Keratinocyte (primary cell): ENCODE measurements at regions not wholly inside any gene's neighbourhood (a gene's known extent, or its start where the extent isn't known, plus 50 kb on each side); places are given as distances from the start of the nearest gene placed in this dataset.

ENCODE experiments used
- DNase-seq: peaks from one replicate; pipeline ENCODE4 v3.0.0-alpha.2; 2011; ENCODE audit warnings: low read depth, missing footprints, low spot score
- FAIRE-seq: peaks from 2 replicates; lab custom pipeline; 2011; peaks lifted over from hg19 to GRCh38; lab: Jason Lieb, UNC
- H2AFZ ChIP-seq: 2 replicates; pipeline ENCODE4 v1.6.0; 2012; ENCODE audit warnings: low read length, control low read depth, inconsistent platforms; ENCODE audit not compliant: control insufficient read depth
- H3K27ac ChIP-seq: 2 replicates; pipeline ENCODE4 v1.5.1; 2011; ENCODE audit warnings: low read length; ENCODE audit not compliant: control insufficient read depth, insufficient read depth
- H3K27me3 ChIP-seq: 3 replicates; pipeline ENCODE4 v1.6.0; 2011; ENCODE audit warnings: low read length; ENCODE audit not compliant: control insufficient read depth, insufficient read depth; ENCODE audit errors: extremely low read depth
- H3K36me3 ChIP-seq, 2 experiments: 2 replicates in 1 of 2; 3 replicates in 1 of 2; pipeline ENCODE4 v1.5.1; 2011; ENCODE audit warnings: low read length in 2 of 2, mild to moderate bottlenecking in 1 of 2; ENCODE audit not compliant: control insufficient read depth in 2 of 2, insufficient read depth in 2 of 2; ENCODE audit errors: extremely low read depth in 1 of 2
- H3K4me1 ChIP-seq: 3 replicates; pipeline ENCODE4 v1.5.1; 2011; ENCODE audit warnings: low read length; ENCODE audit not compliant: control insufficient read depth, insufficient read depth; ENCODE audit errors: extremely low read depth
- H3K4me2 ChIP-seq: 3 replicates; pipeline ENCODE4 v1.6.0; 2011; ENCODE audit warnings: low read depth, low read length; ENCODE audit not compliant: control insufficient read depth, insufficient read depth; ENCODE audit errors: extremely low read depth
- H3K4me3 ChIP-seq, 3 experiments: fragments of 200-600 bp in 1 of 3; sonication (generic) in 1 of 3; 2 replicates in 2 of 3; 3 replicates in 1 of 3; pipeline ENCODE4 v1.5.1; 2011 to 2016; ENCODE audit warnings: low read length in 3 of 3, mild to moderate bottlenecking in 3 of 3, control low read depth in 2 of 3, inconsistent platforms in 1 of 3, low read depth in 1 of 3, mixed read lengths in 1 of 3, mixed run types in 1 of 3, moderate library complexity in 1 of 3; ENCODE audit not compliant: control insufficient read depth in 2 of 3, insufficient read depth in 2 of 3; ENCODE audit errors: extremely low read depth in 1 of 3
- H3K79me2 ChIP-seq: 2 replicates; pipeline ENCODE4 v1.6.0; 2012; ENCODE audit warnings: low read length; ENCODE audit not compliant: control insufficient read depth, insufficient read depth
- H3K9ac ChIP-seq: 3 replicates; pipeline ENCODE4 v1.6.0; 2011; ENCODE audit warnings: low read length; ENCODE audit not compliant: control insufficient read depth, insufficient read depth; ENCODE audit errors: extremely low read depth
- H3K9me1 ChIP-seq: 3 replicates; pipeline ENCODE4 v1.6.0; 2011; ENCODE audit warnings: low read length; ENCODE audit not compliant: control insufficient read depth, insufficient read depth; ENCODE audit errors: extremely low read depth
- H3K9me3 ChIP-seq: 2 replicates; pipeline ENCODE4 v1.5.1; 2012; ENCODE audit warnings: low read depth, low read length; ENCODE audit not compliant: control insufficient read depth
- H4K20me1 ChIP-seq: 3 replicates; pipeline ENCODE4 v1.6.0; 2011; ENCODE audit warnings: low read length; ENCODE audit not compliant: control insufficient read depth, insufficient read depth; ENCODE audit errors: extremely low read depth
- CTCF ChIP-seq, 3 experiments: IDR thresholded peaks in 1 of 3; conservative IDR thresholded peaks in 1 of 3; optimal IDR thresholded peaks in 1 of 3; 2 replicates in 2 of 3; 3 replicates in 1 of 3; pipeline versions ENCODE3 to v1.5.1; 2011; ENCODE audit warnings: low read length in 3 of 3, mild to moderate bottlenecking in 3 of 3, moderate library complexity in 2 of 3, control low read depth in 1 of 3, inconsistent platforms in 1 of 3; ENCODE audit not compliant: insufficient read depth in 2 of 3; ENCODE audit errors: extremely low read depth in 1 of 3
- EZH2 ChIP-seq: IDR thresholded peaks from one replicate; pipeline ENCODE4 v1.6.1; 2012; ENCODE audit warnings: inconsistent platforms, mild to moderate bottlenecking, low read length, moderate library complexity
- dilution Hi-C: fragments of 300-500 bp; cut with MboI; formaldehyde crosslinking; loops from one replicate; pipeline ENCODE4 v1.7.0; 2020; ENCODE audit warnings: low sequenced_read_pairs; ENCODE audit not compliant: extremely low pct_ligation_motif_present

- no peak overlapping the region for H3K9ac ChIP-seq
- TF ChIP-seq EZH2 (no peak), CTCF (optimal IDR thresholded peaks at IDR 0.05 in 1 of 3, IDR thresholded peaks at IDR 0.05 in 1 of 3, conservative IDR thresholded peaks at IDR 0.05 in 1 of 3; ENCODE audit: extremely low read depth in 1 of 3, insufficient read depth in 2 of 3, low read length in 3 of 3) (no peak)
Observed at GRCh38 chr1:81151206-81151605, 649.5 kb upstream of the ADGRL2 start.

GRCh38 chr1:81149649-81150325, 650.9 kb upstream of the ADGRL2 start:
- H2AFZ ChIP-seq: no peak overlapping the region
- H3K9me3 ChIP-seq: no peaks in the 10 kb centered on the region
- no peak overlapping the region for H3K27ac ChIP-seq
- no peaks in the 10 kb centered on the region for H4K20me1 ChIP-seq
- peaks cover 18% of the 10 kb centered on the region for H3K4me1 ChIP-seq
- dilution Hi-C loops: no loop called here
- DNase-seq: no peak
- no peaks in the 10 kb centered on the region for H3K36me3 ChIP-seq
- H3K9me1 ChIP-seq: no peaks in the 10 kb centered on the region
- no peak overlapping the region for H3K4me2 ChIP-seq
- no peaks in the 10 kb centered on the region for H3K27me3 ChIP-seq
- FAIRE-seq: peak; percentile 56
- TF ChIP-seq EZH2: no peak
- H3K79me2 ChIP-seq: no peaks in the 10 kb centered on the region
- no peak overlapping the region for H3K9ac ChIP-seq
- no peak overlapping the region for H3K4me3 ChIP-seq

More at GRCh38 chr1:81151206-81151605, 649.5 kb upstream of the ADGRL2 start:
- H3K36me3 ChIP-seq: no peaks in the 10 kb centered on the region
- DNase-seq: no peak
- no peaks in the 10 kb centered on the region for H3K27me3 ChIP-seq
- FAIRE-seq: peak; percentile 58
- H3K27ac ChIP-seq: no peak overlapping the region
- H3K4me1 ChIP-seq: peaks cover 18% of the 10 kb centered on the region
- no peak overlapping the region for H3K4me3 ChIP-seq
- no peak overlapping the region for H3K4me2 ChIP-seq
- no peaks in the 10 kb centered on the region for H3K79me2 ChIP-seq
- no peaks in the 10 kb centered on the region for H3K9me3 ChIP-seq
- no peak overlapping the region for H2AFZ ChIP-seq
- no peaks in the 10 kb centered on the region for H3K9me1 ChIP-seq
- dilution Hi-C loops: no loop called here
- no peaks in the 10 kb centered on the region for H4K20me1 ChIP-seq
